Kidney (tissue), 13 donors: ENCODE measurements at regions not wholly inside any gene's neighbourhood (a gene's known extent, or its start where the extent isn't known, plus 50 kb on each side); places are given as distances from the start of the nearest gene placed in this dataset.

ENCODE experiments used
- DNase-seq, 5 donors: peaks; one replicate each; pipeline ENCODE4 v3.0.0-alpha.2; 2013 to 2020
- FAIRE-seq: peaks from 2 replicates; lab custom pipeline; 2012; peaks lifted over from hg19 to GRCh38; lab: Jason Lieb, UNC
- H3K27ac ChIP-seq, 2 donors: one replicate each; pipeline ENCODE4 v1.7.0; 2013; ENCODE audit warnings: low read depth in 2 of 2, low read length in 2 of 2, inconsistent platforms in 1 of 2
- H3K27me3 ChIP-seq: one replicate; pipeline ENCODE4 v1.7.1; 2013; ENCODE audit warnings: low read length, inconsistent platforms; ENCODE audit not compliant: control insufficient read depth, insufficient read depth
- H3K36me3 ChIP-seq, 3 donors: one replicate each; pipeline versions ENCODE4 v1.7.0 to v1.7.1; 2013; ENCODE audit warnings: low read length in 3 of 3, control low read depth in 1 of 3, inconsistent platforms in 1 of 3; ENCODE audit not compliant: insufficient read depth in 3 of 3, control insufficient read depth in 2 of 3
- H3K4me1 ChIP-seq, 3 donors: one replicate each; pipeline versions ENCODE4 v1.7.0 to v1.7.1; 2013; ENCODE audit warnings: low read length in 3 of 3, inconsistent platforms in 1 of 3, low read depth in 1 of 3; ENCODE audit not compliant: control insufficient read depth in 2 of 3, insufficient read depth in 2 of 3
- H3K4me3 ChIP-seq, 3 donors: one replicate each; pipeline versions ENCODE4 v1.7.0 to v1.8.1; 2013; ENCODE audit warnings: low read length in 3 of 3, control low read depth in 1 of 3, inconsistent platforms in 1 of 3
- H3K9ac ChIP-seq, 3 donors: one replicate each; pipeline versions ENCODE4 v1.7.0 to v1.7.1; 2013; ENCODE audit warnings: low read length in 3 of 3, control low read depth in 1 of 3, inconsistent platforms in 1 of 3
- H3K9me3 ChIP-seq, 3 donors: one replicate each; pipeline versions ENCODE4 v1.7.0 to v1.7.1; 2013; ENCODE audit warnings: low read length in 3 of 3, control low read depth in 1 of 3, inconsistent platforms in 1 of 3; ENCODE audit not compliant: control insufficient read depth in 2 of 3, insufficient read depth in 1 of 3
- CTCF ChIP-seq: IDR thresholded peaks from 3 replicates; pipeline ENCODE4 v1.5.1; 2012; ENCODE audit warnings: mild to moderate bottlenecking, moderate library complexity, borderline replicate concordance; ENCODE audit not compliant: insufficient read depth; ENCODE audit errors: extremely low read depth
- intact Hi-C: fragments of 100-400 bp; cut with DNase I; formaldehyde crosslinking; loops from one replicate; pipeline ENCODE4 v1.11.1; 2022
- donor health status: control.
- donor health status: control.
- donor health status: control.
- donor health status: control.
- donor health status: control.
- donor health status: DM: yes; HTN: yes; CAD: no.
- donor health status: Normal renal cell carcinoma (clear cell type).

- no peak for TF ChIP-seq CTCF
- Histone ChIP-seq H3K4me1 (no peaks in the 10 kb centered on the region), H3K36me3 (no peaks in the 10 kb centered on the region), H3K27ac (no peak overlapping the region), H3K4me3 (no peak overlapping the region), H3K9me3 (no peaks in the 10 kb centered on the region), H3K9ac (no peak overlapping the region), H3K27me3 (no peaks in the 10 kb centered on the region)
- no peak for DNase-seq
- no peak for FAIRE-seq
- intact Hi-C loops = no loop called here
Measured at GRCh38 chr22:48207919-48208535, 1445.6 kb downstream of the TBC1D22A start.

GRCh38 chr22:48205790-48206189, 1443.3 kb downstream of the TBC1D22A start:
- no peak for TF ChIP-seq CTCF
- Histone ChIP-seq H3K9me3 (no peaks in the 10 kb centered on the region), H3K4me1 (no peaks in the 10 kb centered on the region), H3K4me3 (no peak overlapping the region), H3K9ac (no peak overlapping the region), H3K27me3 (no peaks in the 10 kb centered on the region), H3K27ac (no peak overlapping the region), H3K36me3 (no peaks in the 10 kb centered on the region)
- intact Hi-C loops = no loop called here
- no peak for FAIRE-seq
- DNase-seq = peak in 1 of 5 donors; percentile 9

- intact Hi-C loops = no loop called here
- H3K4me3 ChIP-seq = no peak overlapping the region
- H3K27me3 ChIP-seq = no peaks in the 10 kb centered on the region
- no peak for TF ChIP-seq CTCF
- no peaks in the 10 kb centered on the region for H3K4me1 ChIP-seq
- DNase-seq (peak in 3 of 5 donors; percentile 49 to 70 (median 68)), FAIRE-seq (no peak)
- H3K27ac ChIP-seq = no peak overlapping the region
- H3K36me3 ChIP-seq = no peaks in the 10 kb centered on the region
- no peaks in the 10 kb centered on the region for H3K9me3 ChIP-seq
- no peak overlapping the region for H3K9ac ChIP-seq
Measured at GRCh38 chr22:48205161-48205560, 1442.7 kb downstream of the TBC1D22A start.

DNA sequence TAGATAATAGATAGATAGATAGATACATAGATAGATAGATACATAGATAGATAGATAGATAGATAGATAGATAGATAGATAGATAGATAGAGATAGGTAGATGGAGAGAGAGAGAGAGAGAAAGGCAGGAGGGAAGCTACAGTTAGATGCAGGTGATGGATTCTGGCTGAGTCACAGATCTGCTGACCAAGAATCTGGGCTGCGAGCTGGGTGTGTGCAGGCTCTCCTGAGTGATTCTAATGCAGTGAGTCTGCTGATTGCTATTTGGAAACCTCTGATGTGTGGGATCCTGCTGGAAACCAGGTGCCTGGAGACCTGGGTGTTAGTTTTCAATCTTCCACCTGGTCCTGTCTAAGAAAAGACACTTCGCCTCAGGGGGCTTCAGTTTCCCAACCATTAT, 1441.8 kb downstream of the TBC1D22A start:
- Histone ChIP-seq H3K27ac (no peak overlapping the region), H3K4me1 (no peaks in the 10 kb centered on the region), H3K4me3 (no peak overlapping the region), H3K36me3 (no peaks in the 10 kb centered on the region), H3K9ac (no peak overlapping the region), H3K9me3 (no peaks in the 10 kb centered on the region), H3K27me3 (no peaks in the 10 kb centered on the region)
- intact Hi-C loops = no loop called here
- no peak for TF ChIP-seq CTCF
- no peak for FAIRE-seq
- no peak for DNase-seq
